Fibroblast of skin of right quadriceps (primary cell): ENCODE measurements at regions not wholly inside any gene's neighbourhood (a gene's known extent, or its start where the extent isn't known, plus 50 kb on each side); places are given as distances from the start of the nearest gene placed in this dataset.
"Not testable (repeated sequence)": the region's sequence is repeated elsewhere in the genome, so short reads cannot be mapped to it uniquely, and the experiment has no call there.

Experiments
- DNase-seq: peaks from one replicate; pipeline ENCODE4 v3.0.0-alpha.2; 2013

- DNase-seq = not testable (repeated sequence)
Measured at GRCh38 chr21:13802757-13803156, 193.2 kb downstream of the POTED start.
